ENCODE measurements at regions not wholly inside any gene's neighbourhood (a gene's known extent, or its start where the extent isn't known, plus 50 kb on each side); places are given as distances from the start of the nearest gene placed in this dataset.

GRCh38 chr15:88345962-88346361, 89.4 kb upstream of the NTRK3 start:
- TF ChIP-seq CTCF (IDR thresholded peaks at IDR 0.05) (no peak), POLR2A (IDR thresholded peaks at IDR 0.05) (no peak)
